NCI-H2107 (cell line): ENCODE measurements at regions not wholly inside any gene's neighbourhood (a gene's known extent, or its start where the extent isn't known, plus 50 kb on each side); places are given as distances from the start of the nearest gene placed in this dataset.
"Not testable (repeated sequence)": the region's sequence is repeated elsewhere in the genome, so short reads cannot be mapped to it uniquely, and the experiment has no call there.

ENCODE experiments used
- DNase-seq: peaks from one replicate; lab custom pipeline; 2025; lab: John Stamatoyannopoulos, UW

GRCh38 chr20:23151008-23151703 is 65.0 kb upstream of the CD93 start:
- DNase-seq, result no peak

GRCh38 chr20:23150304-23151007 is 64.3 kb upstream of the CD93 start:
- no peak for DNase-seq

DNA sequence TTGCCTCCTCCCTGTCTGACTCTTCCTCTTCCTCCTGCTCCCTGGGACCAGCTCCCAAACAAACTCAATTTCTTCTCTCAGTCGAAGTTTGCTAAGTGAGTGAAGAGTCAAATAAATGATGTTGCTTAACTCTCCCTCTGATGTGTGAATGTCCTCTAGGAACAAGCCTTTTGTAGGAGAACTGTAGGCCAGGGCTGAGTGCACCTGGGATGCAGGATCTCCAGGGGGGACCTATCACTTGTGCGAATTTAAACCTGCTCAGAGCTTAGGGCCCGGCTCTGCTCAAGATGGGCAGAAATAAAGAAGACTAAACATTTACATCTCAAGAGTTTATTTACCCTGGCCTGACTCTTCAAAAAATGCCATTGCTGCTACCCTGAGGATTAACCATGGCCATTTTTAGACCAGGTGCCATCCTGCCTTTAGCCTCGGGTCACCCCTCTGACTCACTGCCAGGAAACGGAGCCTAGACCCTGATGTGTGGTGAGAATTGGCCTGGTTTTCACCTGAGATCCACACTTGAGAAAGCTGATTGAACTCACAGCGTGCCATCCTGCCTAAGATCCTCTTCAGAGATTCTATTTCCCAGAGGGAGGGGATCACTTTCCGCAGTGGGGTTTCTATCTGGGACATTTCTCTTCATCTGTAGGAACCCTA is 63.6 kb upstream of the CD93 start:
- DNase-seq, result no peak

DNA sequence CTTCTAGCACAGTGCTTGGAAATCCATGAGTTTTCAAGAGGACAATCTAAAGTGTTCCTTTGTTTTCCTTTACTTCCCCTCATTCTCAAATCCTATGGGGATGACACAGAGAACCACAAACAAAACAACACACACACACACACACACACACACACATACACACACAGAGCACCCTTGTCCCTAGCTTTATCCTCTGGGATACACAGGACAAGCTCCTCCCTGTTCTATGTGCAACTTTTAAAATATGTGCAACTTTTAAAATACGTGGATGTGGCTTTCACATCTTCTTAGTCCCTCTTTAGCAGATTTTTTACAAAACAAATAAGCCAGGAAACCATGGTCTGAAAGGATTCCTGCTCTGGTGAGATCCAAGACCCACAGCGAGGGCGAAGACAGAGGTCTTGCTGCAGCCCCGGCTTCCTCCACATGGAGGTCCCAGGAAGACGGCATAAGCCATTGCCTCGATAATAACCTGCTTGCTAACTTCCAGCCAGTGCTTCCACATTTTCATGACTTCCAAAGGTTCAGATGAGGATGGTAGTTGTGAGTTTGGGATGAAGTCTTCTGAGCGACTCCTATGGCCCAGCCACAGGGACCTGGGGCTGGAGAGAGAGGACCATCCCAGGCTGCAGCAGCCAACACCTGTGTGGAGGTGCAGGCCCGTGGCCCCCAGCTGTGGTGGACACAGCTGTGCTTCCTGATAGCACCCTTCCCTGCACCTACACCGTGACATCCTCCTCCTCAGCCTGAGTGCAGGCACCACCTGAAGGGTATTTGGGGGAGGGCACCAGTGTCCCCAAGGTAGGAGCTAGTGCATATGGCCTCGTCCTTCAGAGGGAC is 62.8 kb upstream of the CD93 start:
- DNase-seq, result no peak

DNA sequence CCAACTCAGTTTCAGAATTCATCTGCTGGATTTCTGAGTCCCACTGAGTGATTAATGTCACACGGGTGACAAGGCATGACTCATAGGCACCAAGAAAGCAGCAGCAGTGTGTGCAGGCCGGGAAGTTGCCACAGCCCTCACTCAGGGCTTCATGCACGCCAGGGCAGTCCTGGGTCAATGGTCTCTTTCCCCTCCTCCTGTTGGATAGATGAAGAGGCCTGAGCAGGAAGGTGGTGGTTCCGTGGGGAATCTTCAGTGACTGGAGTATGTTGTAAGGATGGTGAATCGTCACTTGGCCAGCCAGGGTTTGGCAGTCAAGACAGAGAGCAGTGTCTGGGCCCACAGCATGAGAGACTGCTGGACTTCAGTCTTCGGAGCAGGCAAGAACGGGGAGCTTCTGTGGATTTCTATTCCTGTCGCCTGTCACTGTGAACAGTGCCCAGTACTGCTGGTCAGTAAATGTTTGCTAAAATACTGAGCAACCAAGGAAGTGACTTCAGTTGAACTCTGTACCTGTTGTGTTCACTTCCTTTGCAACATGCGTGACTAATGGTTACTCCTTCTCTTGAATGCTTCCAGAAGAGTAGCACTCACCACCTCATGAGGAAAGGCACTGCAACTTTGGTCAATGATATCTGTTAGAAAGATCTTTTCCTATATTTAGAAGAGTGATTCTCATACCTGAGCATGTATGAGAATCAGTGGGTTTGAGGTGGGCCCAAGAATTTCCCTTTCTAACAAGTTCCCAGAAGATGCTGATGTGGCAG is 62.0 kb upstream of the CD93 start:
- no peak for DNase-seq

DNA sequence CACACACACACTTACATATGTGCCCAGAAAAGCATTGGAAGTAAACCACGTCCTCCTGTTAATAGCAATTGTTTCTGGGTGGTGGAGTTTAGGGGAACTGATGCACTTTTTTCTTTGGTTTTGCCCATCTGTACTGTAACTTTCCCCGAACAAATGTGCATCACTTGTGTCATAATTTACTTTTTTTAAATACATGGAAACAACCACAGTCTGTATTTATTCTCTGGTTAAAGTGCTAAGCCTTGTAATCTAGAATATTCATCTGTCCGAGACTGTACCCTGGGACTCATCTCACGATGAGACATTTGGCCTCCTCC is 61.5 kb upstream of the CD93 start:
- DNase-seq, result no peak

DNA sequence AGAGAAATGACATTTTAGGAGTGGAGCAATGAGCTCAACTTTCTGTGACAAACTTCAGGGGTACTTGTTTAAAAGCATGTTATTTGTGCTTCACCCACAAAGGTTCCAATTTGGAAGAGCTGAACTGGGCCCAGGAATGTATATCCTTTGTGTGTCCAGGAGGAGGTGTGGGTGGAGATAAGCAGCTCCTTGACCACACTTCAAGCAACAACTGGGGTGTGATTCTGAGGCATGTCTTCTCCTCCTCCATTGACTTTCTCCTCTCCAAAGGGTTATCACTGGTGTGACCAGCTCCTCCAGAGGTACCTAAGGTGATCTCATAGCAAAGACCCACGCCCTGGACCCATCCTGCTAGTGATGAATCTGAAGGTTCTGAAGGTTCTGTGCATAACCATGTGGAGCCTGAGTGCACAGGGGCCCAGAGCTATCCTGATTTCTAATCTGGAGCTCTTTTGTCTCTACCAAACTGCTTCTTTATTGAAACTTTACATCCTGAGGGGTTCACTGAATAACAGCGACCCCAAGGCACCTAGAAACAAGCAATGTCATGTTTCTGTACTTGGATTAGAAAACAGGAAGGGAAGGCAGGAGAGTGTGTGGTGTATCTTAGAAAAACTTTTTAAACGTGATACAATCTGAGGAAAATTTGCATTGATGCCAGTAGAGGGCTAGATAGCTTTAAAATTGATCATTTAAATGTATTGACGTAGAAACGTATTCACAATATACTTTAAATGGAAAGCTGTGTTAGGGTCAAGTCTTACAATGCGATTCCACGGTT is 60.9 kb upstream of the CD93 start:
- DNase-seq, result no peak

DNA sequence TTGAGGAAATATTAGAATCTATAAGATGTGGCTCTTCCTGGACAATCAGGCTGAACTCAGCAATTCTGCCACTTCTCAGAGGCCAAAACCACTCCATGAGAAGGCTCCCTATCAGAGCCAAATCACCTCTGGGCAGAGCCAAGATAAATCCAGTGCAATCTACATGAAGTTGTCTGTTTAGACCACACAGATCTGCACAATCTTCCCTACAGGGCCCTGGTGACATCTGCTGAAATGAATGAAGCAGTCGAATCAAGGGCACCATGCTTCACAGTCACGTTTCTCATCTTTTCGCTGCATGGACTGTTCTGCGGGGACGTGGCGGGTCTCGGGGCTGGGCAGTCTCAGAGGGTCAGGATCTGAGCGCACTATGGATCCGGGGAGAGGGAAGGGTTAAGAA is 60.1 kb upstream of the CD93 start:
- no peak for DNase-seq

DNA sequence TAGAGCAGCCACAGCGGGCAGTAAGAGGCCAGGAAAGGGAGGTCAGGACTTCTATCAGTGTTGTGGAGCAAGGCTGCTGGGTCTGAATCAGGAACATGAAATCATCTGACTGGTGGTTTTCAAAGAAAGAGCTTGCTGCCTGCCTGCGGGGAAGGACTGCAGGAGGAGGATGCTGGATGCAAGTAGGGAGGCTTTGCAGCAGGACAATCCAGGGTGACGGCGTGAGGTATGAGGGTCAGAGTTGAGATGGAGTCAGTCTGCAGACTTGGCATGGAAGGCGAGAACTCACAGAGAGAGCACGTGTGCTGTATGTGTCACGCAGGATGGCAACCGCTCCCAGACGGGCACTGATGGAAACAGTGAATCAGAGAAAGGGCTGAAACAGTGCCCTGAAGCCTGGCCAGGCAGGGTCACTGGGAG is 59.2 kb upstream of the CD93 start:
- no peak for DNase-seq

- no peak for DNase-seq
Observed at GRCh38 chr20:23144856-23145255, 58.7 kb upstream of the CD93 start.

GRCh38 chr20:23143986-23144690 is 58.0 kb upstream of the CD93 start:
- no peak for DNase-seq

- peak; percentile 15 for DNase-seq
Observed at GRCh38 chr20:23143098-23143497, 57.0 kb upstream of the CD93 start.

- no peak for DNase-seq
Observed at GRCh38 chr20:23142162-23143050, 56.3 kb upstream of the CD93 start.

- no peak for DNase-seq
Observed at GRCh38 chr20:23141450-23142161, 55.5 kb upstream of the CD93 start.

DNA sequence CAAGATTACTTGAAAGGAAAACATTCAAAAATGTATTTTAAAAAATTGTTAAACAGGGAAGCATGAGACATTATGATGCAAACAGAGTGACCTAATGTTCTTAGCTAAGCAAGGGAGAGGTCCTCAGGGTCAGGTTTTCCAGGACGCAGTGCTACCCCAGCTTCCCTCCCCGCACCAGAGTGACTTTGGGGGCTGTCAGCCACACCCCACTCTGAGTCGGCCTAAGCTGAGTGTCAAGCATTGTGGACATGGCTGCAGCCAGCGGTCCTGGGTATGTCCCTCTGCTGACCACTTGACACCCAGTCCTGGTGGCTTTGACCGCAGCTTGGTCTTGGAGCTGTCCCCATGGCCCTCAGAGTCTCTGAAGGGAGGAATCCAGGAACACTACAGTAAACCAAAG is 54.9 kb upstream of the CD93 start:
- DNase-seq, result no peak

GRCh38 chr20:23139984-23140383 is 53.9 kb upstream of the CD93 start:
- not testable (repeated sequence) for DNase-seq

GRCh38 chr20:23139524-23139923 is 53.4 kb upstream of the CD93 start:
- no peak for DNase-seq

DNA sequence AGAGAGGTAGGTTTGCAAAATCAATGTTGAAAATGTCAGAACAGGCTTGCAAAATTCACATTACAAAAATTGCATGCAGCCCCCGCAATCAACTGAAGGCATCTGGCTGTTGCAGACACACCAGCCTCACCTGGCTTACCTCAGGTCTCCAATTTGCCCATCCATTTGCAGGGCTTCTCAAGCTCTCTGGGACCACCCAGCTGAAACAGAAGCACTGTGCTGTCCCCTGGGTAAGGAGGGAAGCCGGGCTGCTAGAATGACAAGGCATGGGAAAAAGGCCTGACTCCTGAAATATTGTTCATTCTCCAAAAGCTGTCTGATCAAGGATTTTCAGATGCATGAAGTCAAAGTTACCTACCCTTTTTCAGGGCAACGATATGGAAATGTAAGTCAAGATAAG is 52.6 kb upstream of the CD93 start:
- no peak for DNase-seq

DNA sequence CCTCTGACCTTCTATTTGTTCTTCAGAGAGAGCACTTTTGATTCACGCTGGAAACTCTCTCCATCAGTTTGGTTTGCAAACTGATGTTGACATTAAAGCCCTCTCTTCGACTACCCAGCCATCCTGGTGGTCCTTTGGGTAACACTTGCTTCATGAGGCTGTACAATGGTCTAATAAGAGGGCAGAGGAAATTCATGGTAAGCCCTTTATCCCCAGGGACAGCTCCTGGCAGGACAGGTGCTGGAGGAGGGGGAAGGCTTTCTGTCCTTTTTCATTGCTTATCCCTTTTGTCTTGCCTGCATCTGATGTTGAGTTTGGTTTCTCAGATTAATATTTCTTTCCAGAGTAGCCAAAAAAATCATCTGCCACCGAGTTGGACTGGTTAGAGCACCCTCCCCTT is 52.1 kb upstream of the CD93 start:
- no peak for DNase-seq
